Loucy (cell line): ENCODE measurements at regions not wholly inside any gene's neighbourhood (a gene's known extent, or its start where the extent isn't known, plus 50 kb on each side); places are given as distances from the start of the nearest gene placed in this dataset.

ENCODE experiments used
- EZH2phosphoT487 ChIP-seq: fragments of 200-600 bp; IDR thresholded peaks from 2 replicates; pipeline ENCODE4 v1.6.1; 2018; ENCODE audit warnings: antibody characterized with exemption, mild to moderate bottlenecking, moderate library complexity, borderline replicate concordance
- TF ChIP-seq, protein P1 (sequence below): fragments of 200-600 bp; sonication (generic); conservative IDR thresholded peaks from 2 replicates; pipeline ENCODE4 v1.5.1; 2014; ENCODE audit warnings: mild to moderate bottlenecking, antibody characterized with exemption, low read length

DNA sequence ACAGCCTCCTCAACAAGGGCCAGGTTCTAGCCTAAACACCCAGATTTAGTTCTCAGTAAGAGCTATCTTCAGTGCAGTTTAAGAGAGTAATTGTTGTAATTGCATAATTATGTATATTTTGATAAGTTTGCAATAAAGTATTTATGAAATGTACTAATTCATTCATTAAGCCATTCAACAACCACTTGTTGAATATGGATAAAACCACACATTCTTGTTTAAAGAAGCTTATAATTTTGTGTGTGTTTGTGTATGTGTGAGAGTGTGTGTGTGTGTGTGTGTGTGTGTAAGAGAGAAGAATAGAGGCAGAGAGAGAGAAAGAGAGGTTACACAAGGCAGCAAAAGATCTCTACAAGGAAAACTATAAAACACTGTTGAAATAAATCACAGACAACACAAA is 115.0 kb upstream of the SLC25A13 start:
- TF ChIP-seq, protein P1, sequence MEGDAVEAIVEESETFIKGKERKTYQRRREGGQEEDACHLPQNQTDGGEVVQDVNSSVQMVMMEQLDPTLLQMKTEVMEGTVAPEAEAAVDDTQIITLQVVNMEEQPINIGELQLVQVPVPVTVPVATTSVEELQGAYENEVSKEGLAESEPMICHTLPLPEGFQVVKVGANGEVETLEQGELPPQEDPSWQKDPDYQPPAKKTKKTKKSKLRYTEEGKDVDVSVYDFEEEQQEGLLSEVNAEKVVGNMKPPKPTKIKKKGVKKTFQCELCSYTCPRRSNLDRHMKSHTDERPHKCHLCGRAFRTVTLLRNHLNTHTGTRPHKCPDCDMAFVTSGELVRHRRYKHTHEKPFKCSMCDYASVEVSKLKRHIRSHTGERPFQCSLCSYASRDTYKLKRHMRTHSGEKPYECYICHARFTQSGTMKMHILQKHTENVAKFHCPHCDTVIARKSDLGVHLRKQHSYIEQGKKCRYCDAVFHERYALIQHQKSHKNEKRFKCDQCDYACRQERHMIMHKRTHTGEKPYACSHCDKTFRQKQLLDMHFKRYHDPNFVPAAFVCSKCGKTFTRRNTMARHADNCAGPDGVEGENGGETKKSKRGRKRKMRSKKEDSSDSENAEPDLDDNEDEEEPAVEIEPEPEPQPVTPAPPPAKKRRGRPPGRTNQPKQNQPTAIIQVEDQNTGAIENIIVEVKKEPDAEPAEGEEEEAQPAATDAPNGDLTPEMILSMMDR = no peak
- no peak for TF ChIP-seq EZH2phosphoT487
